MM.1S (cell line): ENCODE measurements at regions not wholly inside any gene's neighbourhood (a gene's known extent, or its start where the extent isn't known, plus 50 kb on each side); places are given as distances from the start of the nearest gene placed in this dataset.

Experiments
- DNase-seq: peaks from one replicate; pipeline ENCODE4 v3.0.0-alpha.2; 2015
- H2AFZ ChIP-seq: fragments of 300-600 bp; sonication (generic); 2 replicates; pipeline ENCODE4 v1.6.0; 2016; ENCODE audit warnings: antibody characterized with exemption, low read length
- H3F3A ChIP-seq: fragments of 300-600 bp; sonication (generic); 2 replicates; pipeline ENCODE4 v1.6.1; 2016; ENCODE audit warnings: mild to moderate bottlenecking, antibody characterized with exemption, low read length, moderate library complexity, mixed read lengths; ENCODE audit not compliant: insufficient read depth
- H3K27ac ChIP-seq: fragments of 300-600 bp; sonication (generic); 2 replicates; pipeline ENCODE4 v1.5.1; 2016; ENCODE audit warnings: mild to moderate bottlenecking, low read length
- H3K27me3 ChIP-seq: fragments of 300-600 bp; sonication (generic); replicated peaks from 2 replicates; pipeline ENCODE4 v1.6.0; 2016; ENCODE audit warnings: low read length; ENCODE audit not compliant: insufficient read depth
- H3K36me3 ChIP-seq: fragments of 300-600 bp; sonication (generic); replicated peaks from 2 replicates; pipeline ENCODE4 v1.6.1; 2016; ENCODE audit warnings: mild to moderate bottlenecking, low read length, mixed read lengths; ENCODE audit not compliant: insufficient read depth
- H3K4me1 ChIP-seq: fragments of 300-600 bp; sonication (generic); 2 replicates; pipeline ENCODE4 v1.6.1; 2016; ENCODE audit warnings: low read length, mixed read lengths
- H3K4me2 ChIP-seq: fragments of 300-600 bp; sonication (generic); 2 replicates; pipeline ENCODE4 v1.6.0; 2016; ENCODE audit warnings: low read depth, low read length
- H3K4me3 ChIP-seq: fragments of 300-600 bp; sonication (generic); 2 replicates; pipeline ENCODE4 v1.5.1; 2016; ENCODE audit warnings: low read length, mixed read lengths
- H3K79me2 ChIP-seq: fragments of 300-600 bp; sonication (generic); 2 replicates; pipeline ENCODE4 v1.6.1; 2016; ENCODE audit warnings: mixed run types, low read length, mixed read lengths
- H3K9ac ChIP-seq: fragments of 300-600 bp; sonication (generic); 2 replicates; pipeline ENCODE4 v1.6.1; 2016; ENCODE audit warnings: low read length, mixed read lengths
- H3K9me2 ChIP-seq: fragments of 300-600 bp; sonication (generic); replicated peaks from 2 replicates; pipeline ENCODE4 v1.6.1; 2016; ENCODE audit warnings: mild to moderate bottlenecking, low read length, mixed read lengths; ENCODE audit not compliant: insufficient read depth
- H3K9me3 ChIP-seq: fragments of 300-600 bp; sonication (generic); replicated peaks from 2 replicates; pipeline ENCODE4 v1.6.1; 2016; ENCODE audit warnings: mild to moderate bottlenecking, low read length, mixed read lengths; ENCODE audit not compliant: insufficient read depth
- H4K20me1 ChIP-seq: fragments of 300-600 bp; sonication (generic); 2 replicates; pipeline ENCODE4 v1.6.1; 2016; ENCODE audit warnings: mild to moderate bottlenecking, low read length, moderate library complexity, mixed read lengths; ENCODE audit not compliant: insufficient read depth
- EZH2 ChIP-seq: fragments of 300-600 bp; sonication (generic); optimal IDR thresholded peaks from 2 replicates; pipeline ENCODE3; 2017; ENCODE audit warnings: low read depth, mild to moderate bottlenecking, antibody characterized with exemption, low read length, mixed read lengths
- EZH2phosphoT487 ChIP-seq: fragments of 300-600 bp; sonication (generic); IDR thresholded peaks from 2 replicates; pipeline ENCODE4 v1.6.1; 2018; ENCODE audit warnings: antibody characterized with exemption, low read length
- TF ChIP-seq, protein P1 (sequence below): fragments of 300-600 bp; sonication (generic); IDR thresholded peaks from 2 replicates; pipeline ENCODE4 v1.5.1; 2016; ENCODE audit warnings: antibody characterized with exemption, low read length, mixed read lengths

DNA sequence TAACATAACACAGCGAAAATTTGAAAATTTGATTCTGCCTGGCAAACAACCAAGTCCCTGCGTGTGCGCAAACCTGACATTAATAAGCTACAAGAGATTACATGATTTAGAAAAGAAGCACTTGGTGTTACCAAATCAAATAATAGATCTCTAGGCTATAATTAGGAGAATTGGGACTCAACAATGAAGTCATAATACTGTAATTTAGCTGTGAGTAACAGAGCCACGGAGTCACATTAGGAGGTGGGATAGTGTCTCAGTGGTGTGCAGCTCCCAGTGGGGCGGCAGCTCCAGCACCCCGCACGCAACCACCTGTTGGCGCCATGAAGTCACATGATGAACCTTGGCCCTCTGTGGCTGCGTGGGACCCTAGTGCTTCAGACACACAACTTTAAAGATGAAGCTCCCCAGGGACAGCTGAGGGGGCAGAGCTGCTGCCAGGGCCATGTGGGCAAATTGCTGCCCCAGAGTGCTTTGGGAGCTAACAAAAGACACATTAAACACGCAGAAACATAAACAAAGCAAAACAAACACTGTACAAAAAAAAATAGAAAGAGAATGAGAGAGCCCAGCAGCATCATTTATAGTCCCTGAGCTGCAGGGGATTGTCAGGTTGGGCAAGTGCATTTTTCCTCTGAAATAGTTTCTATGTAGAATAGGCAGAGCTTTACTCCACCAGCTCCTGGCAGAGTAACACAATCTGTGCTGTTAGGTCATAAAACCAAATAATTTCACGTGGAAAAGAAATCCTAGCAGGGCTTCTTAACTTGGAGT lies 605.6 kb downstream of the SOX6 start:
- no peaks in the 10 kb centered on the region for H3K36me3 ChIP-seq
- no peak overlapping the region for H3K9ac ChIP-seq
- no peak for TF ChIP-seq EZH2phosphoT487
- no peak for TF ChIP-seq EZH2
- TF ChIP-seq, protein P1, sequence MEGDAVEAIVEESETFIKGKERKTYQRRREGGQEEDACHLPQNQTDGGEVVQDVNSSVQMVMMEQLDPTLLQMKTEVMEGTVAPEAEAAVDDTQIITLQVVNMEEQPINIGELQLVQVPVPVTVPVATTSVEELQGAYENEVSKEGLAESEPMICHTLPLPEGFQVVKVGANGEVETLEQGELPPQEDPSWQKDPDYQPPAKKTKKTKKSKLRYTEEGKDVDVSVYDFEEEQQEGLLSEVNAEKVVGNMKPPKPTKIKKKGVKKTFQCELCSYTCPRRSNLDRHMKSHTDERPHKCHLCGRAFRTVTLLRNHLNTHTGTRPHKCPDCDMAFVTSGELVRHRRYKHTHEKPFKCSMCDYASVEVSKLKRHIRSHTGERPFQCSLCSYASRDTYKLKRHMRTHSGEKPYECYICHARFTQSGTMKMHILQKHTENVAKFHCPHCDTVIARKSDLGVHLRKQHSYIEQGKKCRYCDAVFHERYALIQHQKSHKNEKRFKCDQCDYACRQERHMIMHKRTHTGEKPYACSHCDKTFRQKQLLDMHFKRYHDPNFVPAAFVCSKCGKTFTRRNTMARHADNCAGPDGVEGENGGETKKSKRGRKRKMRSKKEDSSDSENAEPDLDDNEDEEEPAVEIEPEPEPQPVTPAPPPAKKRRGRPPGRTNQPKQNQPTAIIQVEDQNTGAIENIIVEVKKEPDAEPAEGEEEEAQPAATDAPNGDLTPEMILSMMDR = no peak
- no peaks in the 10 kb centered on the region for H3K4me1 ChIP-seq
- no peak overlapping the region for H3K4me3 ChIP-seq
- no peaks in the 10 kb centered on the region for H3K9me3 ChIP-seq
- H3K4me2 ChIP-seq = no peak overlapping the region
- H3K27ac ChIP-seq = no peak overlapping the region
- no peaks in the 10 kb centered on the region for H3K9me2 ChIP-seq
- no peaks in the 10 kb centered on the region for H3F3A ChIP-seq
- no peaks in the 10 kb centered on the region for H3K27me3 ChIP-seq
- no peaks in the 10 kb centered on the region for H3K79me2 ChIP-seq
- no peak for DNase-seq
- H4K20me1 ChIP-seq = no peaks in the 10 kb centered on the region
- H2AFZ ChIP-seq = no peak overlapping the region

GRCh38 chr11:15754221-15754620 lies 602.1 kb downstream of the SOX6 start:
- Histone ChIP-seq H3K27me3 (no peaks in the 10 kb centered on the region), H3K36me3 (no peaks in the 10 kb centered on the region), H3K9me2 (no peaks in the 10 kb centered on the region), H3K4me3 (no peak overlapping the region), H3F3A (no peaks in the 10 kb centered on the region), H3K4me2 (no peak overlapping the region), H3K9ac (no peak overlapping the region), H3K4me1 (no peaks in the 10 kb centered on the region), H2AFZ (no peak overlapping the region), H3K27ac (no peak overlapping the region), H3K9me3 (no peaks in the 10 kb centered on the region), H4K20me1 (no peaks in the 10 kb centered on the region), H3K79me2 (no peaks in the 10 kb centered on the region)
- DNase-seq = no peak
- TF ChIP-seq, protein P1 = no peak

DNA sequence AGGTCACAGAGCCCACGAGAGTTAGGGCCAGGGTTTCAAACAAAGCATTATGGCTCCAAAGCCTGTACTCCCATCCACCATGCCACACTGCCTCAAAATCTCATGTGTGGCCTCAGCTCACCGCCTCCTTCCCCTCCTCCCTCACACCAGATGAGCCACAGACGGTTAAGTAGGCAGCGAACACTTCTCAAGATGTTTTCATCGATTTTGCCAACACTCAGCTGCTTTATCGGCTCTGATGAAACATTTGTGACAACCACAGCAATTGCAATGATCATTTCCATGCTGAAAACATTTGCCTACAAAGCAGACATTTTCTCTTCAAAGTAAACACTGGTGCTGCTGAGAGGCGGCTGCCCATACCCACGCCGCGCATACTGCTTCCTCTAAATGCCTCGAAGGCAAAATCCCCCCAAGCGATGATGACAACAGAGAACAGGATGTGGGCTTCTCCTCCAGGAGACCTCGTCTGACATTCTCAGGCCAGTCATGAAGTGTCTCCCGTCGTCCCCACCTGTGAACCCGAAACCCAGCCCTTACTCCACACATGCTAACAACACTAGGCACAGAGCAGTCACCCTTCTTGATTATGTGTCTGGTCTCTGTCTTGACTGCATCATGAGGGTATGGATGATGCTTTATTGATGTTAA lies 599.2 kb downstream of the SOX6 start:
- Histone ChIP-seq H3F3A (no peaks in the 10 kb centered on the region), H3K9me3 (no peaks in the 10 kb centered on the region), H4K20me1 (no peaks in the 10 kb centered on the region), H3K79me2 (no peaks in the 10 kb centered on the region), H3K27me3 (no peaks in the 10 kb centered on the region), H3K36me3 (no peaks in the 10 kb centered on the region), H3K27ac (no peak overlapping the region), H3K9me2 (no peaks in the 10 kb centered on the region), H3K4me3 (no peak overlapping the region), H3K4me1 (no peaks in the 10 kb centered on the region), H2AFZ (no peak overlapping the region), H3K9ac (no peak overlapping the region), H3K4me2 (no peak overlapping the region)
- no peak for DNase-seq
- TF ChIP-seq EZH2phosphoT487 = no peak
- TF ChIP-seq, protein P1 = no peak
- TF ChIP-seq EZH2 = no peak
